CD14-positive monocyte (primary cell): ENCODE measurements at regions not wholly inside any gene's neighbourhood (a gene's known extent, or its start where the extent isn't known, plus 50 kb on each side); places are given as distances from the start of the nearest gene placed in this dataset.
"Not testable (repeated sequence)": the region's sequence is repeated elsewhere in the genome, so short reads cannot be mapped to it uniquely, and the experiment has no call there.

Experiments
- DNase-seq, 3 donors: peaks; one replicate each; pipeline ENCODE4 v3.0.0-alpha.2; 2011 to 2022
- H2AFZ ChIP-seq: 2 replicates; pipeline ENCODE4 v1.6.0; 2012; ENCODE audit warnings: mild to moderate bottlenecking, low read depth, low read length, inconsistent platforms; ENCODE audit not compliant: insufficient read depth, poor library complexity, severe bottlenecking
- H3K27ac ChIP-seq, 2 donors: 1 replicate in 1 of 2; 2 replicates in 1 of 2; pipeline ENCODE4 v1.5.1; 2012 to 2013; ENCODE audit warnings: low read length in 2 of 2, control low read depth in 1 of 2, inconsistent platforms in 1 of 2, low read depth in 1 of 2, mild to moderate bottlenecking in 1 of 2
- H3K27me3 ChIP-seq, 2 donors: one replicate each; pipeline versions ENCODE4 v1.6.0 to v1.6.1; 2011 to 2013; ENCODE audit warnings: low read length in 2 of 2; ENCODE audit not compliant: control insufficient read depth in 2 of 2, insufficient read depth in 2 of 2
- H3K36me3 ChIP-seq, 2 donors: replicated peaks in 1 of 2; 1 replicate in 1 of 2; 2 replicates in 1 of 2; pipeline versions ENCODE4 v1.5.1 to v1.6.1; 2012 to 2013; ENCODE audit warnings: low read length in 2 of 2, control low read depth in 1 of 2, inconsistent platforms in 1 of 2, mild to moderate bottlenecking in 1 of 2; ENCODE audit not compliant: insufficient read depth in 2 of 2, control insufficient read depth in 1 of 2
- H3K4me1 ChIP-seq, 2 donors: 1 replicate in 1 of 2; 2 replicates in 1 of 2; pipeline versions ENCODE4 v1.5.1 to v1.6.1; 2012 to 2013; ENCODE audit warnings: low read length in 2 of 2, control low read depth in 1 of 2, inconsistent platforms in 1 of 2, mild to moderate bottlenecking in 1 of 2, moderate library complexity in 1 of 2; ENCODE audit not compliant: insufficient read depth in 2 of 2, control insufficient read depth in 1 of 2
- H3K4me2 ChIP-seq: replicated peaks from 2 replicates; pipeline ENCODE3; 2012; ENCODE audit warnings: low read length, moderate library complexity, mild to moderate bottlenecking; ENCODE audit not compliant: poor library complexity, severe bottlenecking; ENCODE audit errors: extremely low read depth
- H3K4me3 ChIP-seq, 3 experiments: fragments of 200-600 bp in 1 of 3; sonication (generic) in 1 of 3; replicated peaks in 1 of 3; 1 replicate in 2 of 3; 2 replicates in 1 of 3; pipeline ENCODE4 v1.5.1; 2011 to 2013; ENCODE audit warnings: low read length in 3 of 3, mild to moderate bottlenecking in 3 of 3, control low read depth in 2 of 3, low read depth in 2 of 3, inconsistent platforms in 1 of 3, moderate library complexity in 1 of 3
- H3K79me2 ChIP-seq: 2 replicates; pipeline ENCODE4 v1.6.0; 2012; ENCODE audit warnings: mild to moderate bottlenecking, control low read depth, inconsistent platforms, low read length, moderate library complexity; ENCODE audit not compliant: insufficient read depth
- H3K9ac ChIP-seq: 2 replicates; pipeline ENCODE4 v1.6.0; 2017; ENCODE audit warnings: low read length, mild to moderate bottlenecking; ENCODE audit not compliant: insufficient read depth, poor library complexity, severe bottlenecking
- H3K9me3 ChIP-seq, 2 donors: replicated peaks in 1 of 2; 1 replicate in 1 of 2; 2 replicates in 1 of 2; pipeline versions ENCODE4 v1.5.1 to v1.6.1; 2012 to 2013; ENCODE audit warnings: low read length in 2 of 2, control low read depth in 1 of 2; ENCODE audit not compliant: control insufficient read depth in 1 of 2, insufficient read depth in 1 of 2
- H4K20me1 ChIP-seq: 2 replicates; pipeline ENCODE4 v1.6.0; 2012; ENCODE audit warnings: mild to moderate bottlenecking, low read length, control low read depth, moderate library complexity; ENCODE audit not compliant: insufficient read depth
- H3K27ac Mint-ChIP-seq, 7 donors: one replicate each; pipeline ENCODE4 v1.8.0; 2020; ENCODE audit warnings: mild to moderate bottlenecking in 7 of 7, mixed read lengths in 7 of 7, moderate library complexity in 6 of 7, inconsistent platforms in 2 of 7
- H3K27me3 Mint-ChIP-seq, 3 donors: one replicate each; pipeline ENCODE4 v1.8.0; 2021 to 2022; ENCODE audit warnings: low read depth in 3 of 3, mild to moderate bottlenecking in 3 of 3, mixed read lengths in 3 of 3, moderate library complexity in 3 of 3, inconsistent platforms in 1 of 3
- H3K36me3 Mint-ChIP-seq, 2 donors: one replicate each; pipeline ENCODE4 v1.8.0; 2020; ENCODE audit warnings: mixed read lengths in 2 of 2, inconsistent platforms in 1 of 2, mild to moderate bottlenecking in 1 of 2
- H3K4me1 Mint-ChIP-seq: one replicate; pipeline ENCODE4 v1.8.0; 2020; ENCODE audit warnings: mild to moderate bottlenecking, mixed read lengths
- H3K4me3 Mint-ChIP-seq, 2 donors: one replicate each; pipeline ENCODE4 v1.8.0; 2020; ENCODE audit warnings: mild to moderate bottlenecking in 2 of 2, mixed read lengths in 2 of 2, moderate library complexity in 1 of 2
- H3K9me3 Mint-ChIP-seq, 7 donors: one replicate each; pipeline ENCODE4 v1.8.0; 2020 to 2022; ENCODE audit warnings: mixed read lengths in 7 of 7, mild to moderate bottlenecking in 6 of 7, moderate library complexity in 6 of 7, inconsistent platforms in 2 of 7
- WGBS: methylation state at CpG from one replicate; pipeline ENCODE4 v1.1.5; 2013; ENCODE audit warnings: missing lambda C conversion rate; ENCODE audit not compliant: insufficient coverage; 5-methylcytosine and 5-hydroxymethylcytosine counted together
- intact Hi-C, 2 donors: fragments of 100-400 bp; cut with micrococcal nuclease; formaldehyde crosslinking; loops; one replicate each; pipeline versions ENCODE4 v1.15.0 to v1.15.1; 2023
- TF ChIP-seq, protein P1 (sequence below): fragments of 200-600 bp; IDR thresholded peaks from one replicate; pipeline ENCODE4 v1.8.0; 2022; ENCODE audit warnings: antibody characterized with exemption, mild to moderate bottlenecking

DNA sequence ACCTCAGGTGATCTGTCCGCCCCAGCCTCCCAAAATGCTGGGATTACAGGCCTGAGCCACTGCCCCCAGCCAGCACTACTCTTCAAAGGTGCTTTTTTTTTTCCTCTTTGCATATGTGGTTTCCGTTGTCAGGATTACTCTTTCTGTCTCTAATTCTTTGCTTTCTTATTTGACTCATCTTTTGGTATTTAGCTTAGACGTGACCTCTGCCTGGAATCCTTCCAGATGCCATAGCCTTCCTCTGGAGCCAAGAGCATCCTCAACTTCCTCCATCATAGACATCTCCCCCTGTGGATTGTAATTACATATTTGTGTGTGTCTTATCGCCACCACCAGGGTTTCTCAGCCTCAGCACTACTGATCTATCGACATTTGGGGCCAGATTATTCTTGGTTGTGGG lies 84.4 kb upstream of the XYLT1 start:
- H3K27ac Mint-ChIP-seq: no peak overlapping the region

DNA sequence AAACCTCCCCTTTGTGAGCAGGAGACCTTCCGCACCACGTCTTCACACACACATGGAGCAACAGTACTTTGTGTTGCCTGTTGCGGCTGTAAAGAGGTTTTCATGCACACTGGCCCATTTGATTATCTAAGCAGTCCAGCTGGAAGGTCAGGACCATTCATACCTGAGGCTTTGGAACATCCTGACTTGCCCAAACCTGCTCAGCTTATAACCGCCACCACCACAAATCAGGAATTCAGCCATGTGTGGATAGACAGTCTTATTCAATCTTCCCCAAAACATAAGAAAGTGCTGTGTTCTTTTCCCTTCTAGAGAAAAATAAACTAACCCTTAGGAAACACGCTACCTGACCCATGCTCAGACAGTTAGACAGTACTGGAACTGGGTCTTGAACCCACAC lies 81.6 kb upstream of the XYLT1 start:
- no peak overlapping the region for H2AFZ ChIP-seq
- intact Hi-C loops: no loop called here
- Mint-ChIP-seq H3K27ac (no peak overlapping the region), H3K9me3 (peaks cover 0 to 2% (median 0%) of the 10 kb centered on the region in 7 donors), H3K27me3 (peaks cover 0 to 5% (median 3%) of the 10 kb centered on the region in 3 donors), H3K36me3 (no peaks in the 10 kb centered on the region), H3K4me1 (no peaks in the 10 kb centered on the region), H3K4me3 (no peak overlapping the region)
- no peak for DNase-seq
- TF ChIP-seq, protein P1, sequence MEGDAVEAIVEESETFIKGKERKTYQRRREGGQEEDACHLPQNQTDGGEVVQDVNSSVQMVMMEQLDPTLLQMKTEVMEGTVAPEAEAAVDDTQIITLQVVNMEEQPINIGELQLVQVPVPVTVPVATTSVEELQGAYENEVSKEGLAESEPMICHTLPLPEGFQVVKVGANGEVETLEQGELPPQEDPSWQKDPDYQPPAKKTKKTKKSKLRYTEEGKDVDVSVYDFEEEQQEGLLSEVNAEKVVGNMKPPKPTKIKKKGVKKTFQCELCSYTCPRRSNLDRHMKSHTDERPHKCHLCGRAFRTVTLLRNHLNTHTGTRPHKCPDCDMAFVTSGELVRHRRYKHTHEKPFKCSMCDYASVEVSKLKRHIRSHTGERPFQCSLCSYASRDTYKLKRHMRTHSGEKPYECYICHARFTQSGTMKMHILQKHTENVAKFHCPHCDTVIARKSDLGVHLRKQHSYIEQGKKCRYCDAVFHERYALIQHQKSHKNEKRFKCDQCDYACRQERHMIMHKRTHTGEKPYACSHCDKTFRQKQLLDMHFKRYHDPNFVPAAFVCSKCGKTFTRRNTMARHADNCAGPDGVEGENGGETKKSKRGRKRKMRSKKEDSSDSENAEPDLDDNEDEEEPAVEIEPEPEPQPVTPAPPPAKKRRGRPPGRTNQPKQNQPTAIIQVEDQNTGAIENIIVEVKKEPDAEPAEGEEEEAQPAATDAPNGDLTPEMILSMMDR: no peak
- H3K9ac ChIP-seq: no peak overlapping the region
- no peak overlapping the region for H3K4me2 ChIP-seq
- H3K9me3 ChIP-seq: no peaks in the 10 kb centered on the region
- no peaks in the 10 kb centered on the region for H3K4me1 ChIP-seq
- no peaks in the 10 kb centered on the region for H3K79me2 ChIP-seq
- H3K27ac ChIP-seq: no peak overlapping the region
- no peak overlapping the region for H3K4me3 ChIP-seq
- H4K20me1 ChIP-seq: no peaks in the 10 kb centered on the region
- H3K36me3 ChIP-seq: no peaks in the 10 kb centered on the region
- H3K27me3 ChIP-seq: no peaks in the 10 kb centered on the region
- WGBS: 94% methylated on average over 5 of the region's 5 CpGs

More for the DNA sequence above, 84.4 kb upstream of the XYLT1 start:
- Histone ChIP-seq H3K9ac (no peak overlapping the region), H3K4me1 (no peaks in the 10 kb centered on the region), H3K4me3 (no peak overlapping the region), H3K27ac (no peak overlapping the region), H3K9me3 (no peaks in the 10 kb centered on the region), H4K20me1 (no peaks in the 10 kb centered on the region), H3K79me2 (no peaks in the 10 kb centered on the region), H3K27me3 (no peaks in the 10 kb centered on the region), H3K36me3 (no peaks in the 10 kb centered on the region), H2AFZ (no peak overlapping the region), H3K4me2 (no peak overlapping the region)
- no peaks in the 10 kb centered on the region for H3K4me1 Mint-ChIP-seq
- peaks cover 2 to 8% (median 5%) of the 10 kb centered on the region in 3 donors for H3K27me3 Mint-ChIP-seq
- H3K36me3 Mint-ChIP-seq: no peaks in the 10 kb centered on the region
- H3K9me3 Mint-ChIP-seq: peaks cover 0 to 5% (median 0%) of the 10 kb centered on the region in 7 donors
- intact Hi-C loops: no loop called here
- WGBS: 100% methylated on average over 2 of the region's 5 CpGs
- no peak overlapping the region for H3K4me3 Mint-ChIP-seq
- no peak for DNase-seq
- TF ChIP-seq, protein P1: no peak

DNA sequence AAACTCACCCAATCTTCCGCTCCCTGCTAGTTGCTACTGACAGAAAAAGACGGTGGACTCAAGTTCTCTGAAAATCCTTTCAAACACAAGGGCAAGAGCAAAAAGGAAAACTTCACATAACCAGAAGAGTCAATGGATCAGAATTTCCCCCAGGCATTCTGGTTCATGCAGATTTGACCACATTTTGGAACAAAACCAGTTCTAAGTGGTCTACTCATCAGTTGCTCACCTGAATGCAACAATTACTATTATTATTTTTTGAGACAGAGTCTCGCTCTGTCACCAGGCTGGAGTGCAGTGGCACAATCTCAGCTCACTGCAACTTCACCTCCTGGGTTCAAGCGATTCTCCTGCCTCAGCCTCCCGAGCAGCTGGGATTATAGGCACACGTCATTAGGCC lies 80.9 kb upstream of the XYLT1 start:
- H3K4me3 Mint-ChIP-seq, H3K4me1 ChIP-seq, intact Hi-C loops, DNase-seq, H3K4me3 ChIP-seq, H3K9me3 Mint-ChIP-seq, H4K20me1 ChIP-seq, H3K79me2 ChIP-seq, H3K27ac Mint-ChIP-seq, H2AFZ ChIP-seq, H3K4me1 Mint-ChIP-seq, H3K4me2 ChIP-seq, H3K36me3 ChIP-seq, H3K27me3 Mint-ChIP-seq, H3K27me3 ChIP-seq, H3K9ac ChIP-seq, H3K27ac ChIP-seq, H3K36me3 Mint-ChIP-seq, H3K9me3 ChIP-seq: not testable (repeated sequence)
- WGBS: 94% methylated on average over 4 of the region's 6 CpGs
